NB4 (cell line): ENCODE measurements at regions not wholly inside any gene's neighbourhood (a gene's known extent, or its start where the extent isn't known, plus 50 kb on each side); places are given as distances from the start of the nearest gene placed in this dataset.

ENCODE experiments used
- MYC ChIP-seq: IDR thresholded peaks from 2 replicates; pipeline ENCODE4 v1.6.1; 2011; ENCODE audit warnings: low read depth, low read length
- TF ChIP-seq, protein P1 (sequence below): IDR thresholded peaks from one replicate; pipeline ENCODE4 v1.5.1; 2012; ENCODE audit warnings: low read depth, low read length

DNA sequence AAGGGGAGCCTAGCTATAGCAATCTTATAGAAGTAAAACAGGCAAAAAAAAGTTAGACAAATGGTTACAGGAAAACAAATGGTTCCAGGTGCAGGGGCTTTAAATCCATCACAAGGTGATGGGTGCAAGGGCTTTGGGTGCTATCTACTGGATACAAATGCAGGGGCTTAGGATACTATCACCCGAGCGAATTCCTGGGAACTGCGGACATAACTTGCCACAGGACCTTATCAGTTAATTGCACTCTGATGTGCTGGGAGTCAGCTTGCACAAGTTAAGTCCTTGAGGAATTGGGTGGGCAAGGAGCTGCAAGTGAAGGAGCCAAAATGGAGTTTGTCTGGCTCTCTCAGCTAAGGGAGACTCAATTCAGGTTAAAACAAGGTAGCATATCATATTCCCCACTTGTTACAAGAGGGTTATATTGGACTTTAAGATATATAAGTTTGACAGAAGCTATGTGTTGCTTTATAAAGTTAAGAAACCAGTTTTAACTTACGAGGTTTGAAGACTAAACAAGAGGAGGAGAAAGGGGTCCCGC lies 115.0 kb upstream of the PZP start:
- TF ChIP-seq, protein P1, sequence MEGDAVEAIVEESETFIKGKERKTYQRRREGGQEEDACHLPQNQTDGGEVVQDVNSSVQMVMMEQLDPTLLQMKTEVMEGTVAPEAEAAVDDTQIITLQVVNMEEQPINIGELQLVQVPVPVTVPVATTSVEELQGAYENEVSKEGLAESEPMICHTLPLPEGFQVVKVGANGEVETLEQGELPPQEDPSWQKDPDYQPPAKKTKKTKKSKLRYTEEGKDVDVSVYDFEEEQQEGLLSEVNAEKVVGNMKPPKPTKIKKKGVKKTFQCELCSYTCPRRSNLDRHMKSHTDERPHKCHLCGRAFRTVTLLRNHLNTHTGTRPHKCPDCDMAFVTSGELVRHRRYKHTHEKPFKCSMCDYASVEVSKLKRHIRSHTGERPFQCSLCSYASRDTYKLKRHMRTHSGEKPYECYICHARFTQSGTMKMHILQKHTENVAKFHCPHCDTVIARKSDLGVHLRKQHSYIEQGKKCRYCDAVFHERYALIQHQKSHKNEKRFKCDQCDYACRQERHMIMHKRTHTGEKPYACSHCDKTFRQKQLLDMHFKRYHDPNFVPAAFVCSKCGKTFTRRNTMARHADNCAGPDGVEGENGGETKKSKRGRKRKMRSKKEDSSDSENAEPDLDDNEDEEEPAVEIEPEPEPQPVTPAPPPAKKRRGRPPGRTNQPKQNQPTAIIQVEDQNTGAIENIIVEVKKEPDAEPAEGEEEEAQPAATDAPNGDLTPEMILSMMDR = no peak
- no peak for TF ChIP-seq MYC
